ENCODE measurements at regions not wholly inside any gene's neighbourhood (a gene's known extent, or its start where the extent isn't known, plus 50 kb on each side); places are given as distances from the start of the nearest gene placed in this dataset.
"Not testable (repeated sequence)": the region's sequence is repeated elsewhere in the genome, so short reads cannot be mapped to it uniquely, and the experiment has no call there.

DNA sequence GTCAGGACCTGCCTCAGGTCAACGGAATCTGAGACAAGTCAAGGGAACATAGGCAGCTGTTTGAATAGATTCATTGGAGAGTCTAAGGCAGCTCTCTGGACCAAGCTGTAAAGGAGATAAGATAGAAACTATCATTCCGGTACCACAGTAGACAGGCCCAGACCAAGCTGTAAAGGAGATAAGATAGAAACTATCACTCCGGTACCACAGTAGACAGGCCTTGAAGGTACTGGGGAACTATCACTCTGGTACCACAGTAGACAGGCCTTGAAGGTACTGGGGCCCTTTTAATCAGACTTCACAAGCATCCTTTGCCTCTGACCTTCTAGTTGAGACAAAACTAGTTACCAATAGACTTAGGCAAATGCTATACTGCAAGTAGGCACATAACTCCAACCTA lies 346.1 kb downstream of the DCDC2C start:
- no peak for DNase-seq

DNA sequence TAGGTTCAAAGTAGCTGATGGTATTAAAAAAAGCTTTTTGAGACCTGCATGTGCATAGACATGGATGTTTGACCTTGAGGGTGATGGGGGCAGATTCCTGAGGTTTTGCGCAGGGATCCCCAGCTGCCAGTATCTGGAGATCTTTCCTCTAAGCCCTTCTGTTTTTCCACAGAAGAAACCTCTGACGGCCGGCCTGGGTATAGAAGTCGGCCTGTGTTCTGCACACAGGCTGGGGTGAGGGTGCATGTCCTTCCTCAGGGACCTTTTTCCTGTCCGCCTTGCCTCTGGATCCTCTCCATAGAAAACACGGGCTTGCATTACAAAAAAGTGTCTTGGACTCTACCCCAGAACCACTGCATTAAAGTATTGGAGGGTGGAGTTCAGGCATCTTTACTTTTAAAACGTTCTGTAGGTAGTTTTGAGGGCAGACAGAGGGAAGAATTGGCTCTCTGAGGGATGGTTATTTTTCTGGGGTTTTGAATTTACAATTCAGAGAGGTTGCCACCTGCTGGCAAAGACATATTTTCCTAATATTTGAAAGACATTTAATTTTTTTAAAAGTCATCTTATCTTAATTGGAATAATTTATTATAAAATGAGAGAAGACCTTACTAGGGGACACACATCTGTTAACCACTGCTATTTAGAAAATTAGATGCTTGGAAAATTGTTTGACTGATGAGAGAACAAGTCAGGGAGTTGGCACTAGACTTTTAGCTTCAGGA lies 350.6 kb downstream of the DCDC2C start:
- peak; percentile 11 to 34 for DNase-seq

DNA sequence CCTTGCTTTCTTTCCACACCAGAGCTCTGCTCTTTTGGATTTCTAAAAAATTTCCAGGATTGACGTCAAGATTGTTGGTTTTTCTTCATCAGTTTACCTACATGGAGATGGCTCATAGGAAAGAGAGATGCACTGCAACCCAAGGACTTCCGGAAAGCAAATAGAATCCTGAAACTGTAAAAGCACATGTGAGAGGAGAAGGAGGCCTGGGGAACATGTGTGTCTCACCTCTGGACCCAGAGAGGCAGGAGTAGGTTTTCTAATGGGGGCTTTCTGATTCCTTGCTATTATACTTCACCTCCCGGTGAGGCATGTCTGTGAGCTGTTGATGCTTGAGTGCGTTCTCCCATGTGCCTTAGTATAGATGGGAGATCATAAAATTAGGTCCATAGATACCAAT lies 362.8 kb downstream of the DCDC2C start:
- DNase-seq: no peak

DNA sequence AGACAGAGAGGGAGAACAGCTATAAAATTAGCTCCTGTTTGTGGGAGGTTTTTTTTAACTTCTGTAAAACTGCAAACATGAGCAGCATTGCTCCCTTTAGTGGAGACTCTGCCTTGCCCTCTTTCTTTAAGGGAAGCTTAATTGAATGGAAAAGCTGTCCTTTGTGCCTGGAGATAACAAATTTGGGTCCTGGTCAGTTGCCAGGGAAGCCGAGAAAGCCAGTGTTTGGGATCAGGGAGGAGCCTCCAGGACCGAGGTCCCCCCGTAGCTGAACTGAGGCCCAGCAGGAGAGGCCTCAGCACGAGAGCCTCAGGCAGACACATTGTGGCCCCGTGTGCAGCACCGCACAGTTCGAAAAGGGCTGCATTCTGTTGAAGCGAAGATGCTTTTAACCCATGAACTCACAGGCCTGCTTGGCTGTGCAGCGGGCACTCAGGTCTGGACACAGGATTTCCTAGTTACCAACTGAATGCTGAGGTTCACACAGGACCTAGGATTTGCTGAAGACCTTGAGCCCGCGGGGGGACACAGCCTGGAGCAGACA lies 369.7 kb downstream of the DCDC2C start:
- no peak for DNase-seq

DNA sequence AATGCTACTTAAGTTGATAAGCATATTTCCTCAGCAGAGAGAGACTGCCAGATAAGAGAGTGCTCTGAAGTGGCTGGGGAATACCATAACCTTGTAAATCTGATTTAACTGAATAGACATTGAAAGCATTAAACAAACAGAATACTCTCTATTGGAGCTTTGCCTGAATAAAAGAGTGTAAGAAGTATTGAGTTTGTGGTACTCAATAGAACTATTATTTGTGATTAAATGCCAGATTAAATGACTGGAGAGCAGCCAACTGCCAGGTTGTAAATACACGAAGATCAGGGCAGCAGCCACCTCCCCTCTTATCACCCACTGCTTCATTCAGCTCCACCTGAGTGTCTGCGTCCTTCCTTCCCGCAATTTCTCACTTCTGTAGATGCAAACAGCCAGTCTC lies 373.6 kb downstream of the DCDC2C start:
- no peak for DNase-seq

DNA sequence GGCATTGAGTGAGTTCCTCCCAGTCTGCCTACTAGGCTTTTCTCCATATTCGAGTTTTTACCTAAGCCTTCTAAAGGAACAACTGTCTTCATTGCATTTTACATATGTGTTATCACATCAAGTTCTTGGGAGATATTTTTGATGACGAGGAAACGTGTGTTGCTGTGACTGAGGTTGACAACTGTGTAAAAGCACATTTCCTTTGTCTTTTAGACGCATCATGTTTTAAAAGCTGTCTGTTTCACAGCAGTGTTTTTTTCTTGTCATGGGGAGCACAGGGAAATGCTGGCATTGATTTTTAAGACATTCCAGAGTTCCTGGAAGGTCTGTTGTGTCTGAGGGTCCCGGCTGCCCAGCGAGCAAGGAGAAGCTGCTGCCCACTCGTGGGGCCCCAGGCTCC lies 381.8 kb downstream of the DCDC2C start:
- no peak for DNase-seq

DNA sequence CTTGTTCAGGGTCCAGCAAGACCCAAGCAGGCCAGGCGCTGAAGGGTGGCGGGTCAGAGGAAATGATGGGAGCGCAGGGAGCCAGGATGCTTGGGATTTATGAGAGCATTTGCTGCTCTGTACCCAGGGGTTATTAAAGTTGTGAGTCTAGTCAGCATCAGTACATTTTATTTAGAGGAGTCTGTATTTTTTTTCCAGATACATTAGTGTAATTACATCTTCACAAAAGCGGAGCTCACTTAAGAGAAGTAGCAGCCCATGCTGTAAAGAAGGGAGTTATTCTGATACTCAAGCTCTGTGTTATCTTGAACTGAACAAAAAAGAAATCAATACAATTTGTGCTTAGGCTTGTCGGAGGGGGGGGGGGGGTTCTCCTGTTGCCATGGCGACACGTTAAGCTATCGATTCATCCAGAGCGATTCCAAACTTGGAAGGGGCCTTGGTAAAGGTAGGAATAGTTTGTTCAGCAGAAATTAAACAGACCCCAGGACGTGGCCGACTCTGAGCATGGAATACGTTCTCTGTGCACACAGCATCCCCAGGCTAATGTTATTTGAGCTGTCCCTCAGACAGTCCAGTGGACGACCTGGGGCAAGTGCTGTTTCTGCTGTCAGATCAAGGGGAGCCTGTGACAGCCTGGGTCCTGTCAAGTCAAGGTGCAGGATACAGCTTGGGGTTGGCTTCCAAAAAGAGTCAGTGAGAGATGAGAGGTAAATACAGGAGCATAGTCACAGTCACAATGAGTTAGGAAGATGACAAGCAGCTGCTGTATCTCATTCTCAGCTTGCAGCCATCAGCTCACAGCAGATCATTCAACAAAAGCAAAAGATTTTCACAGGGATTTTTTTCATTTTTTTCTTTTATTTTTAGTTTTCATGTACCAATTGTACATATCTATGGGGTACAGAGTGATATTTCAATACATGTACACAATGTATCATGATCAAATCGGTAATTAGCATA lies 387.6 kb downstream of the DCDC2C start:
- no peak for DNase-seq

DNA sequence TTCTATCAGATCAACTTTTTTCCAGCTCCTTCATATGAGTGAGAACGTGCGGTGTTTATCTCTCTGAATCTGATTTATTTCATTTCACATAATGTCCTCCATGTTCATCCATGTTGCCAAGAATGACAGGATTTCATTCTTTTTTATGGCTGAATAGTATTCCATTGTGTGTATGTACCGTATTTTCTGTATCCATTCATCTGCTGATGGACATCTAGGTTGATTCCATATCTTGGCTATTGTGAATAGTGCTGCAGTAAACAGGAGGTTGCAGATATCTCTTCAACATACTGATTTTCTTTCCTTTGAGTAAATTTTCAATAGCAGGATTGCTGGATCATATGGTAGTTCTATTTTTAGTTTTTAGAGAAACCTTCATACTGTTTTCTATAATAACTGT lies 388.5 kb downstream of the DCDC2C start:
- DNase-seq: no peak

DNA sequence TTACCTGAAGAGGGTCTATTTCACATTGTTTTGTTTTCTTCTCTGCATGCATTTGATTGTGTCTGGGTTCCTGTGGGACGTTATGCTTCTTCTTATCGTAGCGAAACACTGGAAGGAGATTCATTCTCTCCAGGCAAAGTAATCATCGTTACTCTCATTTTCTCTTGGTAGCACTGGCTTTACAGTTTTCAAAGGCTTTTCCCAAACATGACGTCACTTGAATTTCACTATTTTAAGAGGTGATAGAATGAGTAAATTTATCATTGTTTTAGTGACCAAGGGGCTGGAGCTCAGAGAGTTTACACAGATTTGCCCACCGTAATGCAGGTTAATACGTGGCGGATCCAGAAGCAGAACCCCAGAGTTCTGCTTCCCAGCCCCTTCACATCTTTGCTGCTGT lies 391.4 kb downstream of the DCDC2C start:
- DNase-seq: no peak

DNA sequence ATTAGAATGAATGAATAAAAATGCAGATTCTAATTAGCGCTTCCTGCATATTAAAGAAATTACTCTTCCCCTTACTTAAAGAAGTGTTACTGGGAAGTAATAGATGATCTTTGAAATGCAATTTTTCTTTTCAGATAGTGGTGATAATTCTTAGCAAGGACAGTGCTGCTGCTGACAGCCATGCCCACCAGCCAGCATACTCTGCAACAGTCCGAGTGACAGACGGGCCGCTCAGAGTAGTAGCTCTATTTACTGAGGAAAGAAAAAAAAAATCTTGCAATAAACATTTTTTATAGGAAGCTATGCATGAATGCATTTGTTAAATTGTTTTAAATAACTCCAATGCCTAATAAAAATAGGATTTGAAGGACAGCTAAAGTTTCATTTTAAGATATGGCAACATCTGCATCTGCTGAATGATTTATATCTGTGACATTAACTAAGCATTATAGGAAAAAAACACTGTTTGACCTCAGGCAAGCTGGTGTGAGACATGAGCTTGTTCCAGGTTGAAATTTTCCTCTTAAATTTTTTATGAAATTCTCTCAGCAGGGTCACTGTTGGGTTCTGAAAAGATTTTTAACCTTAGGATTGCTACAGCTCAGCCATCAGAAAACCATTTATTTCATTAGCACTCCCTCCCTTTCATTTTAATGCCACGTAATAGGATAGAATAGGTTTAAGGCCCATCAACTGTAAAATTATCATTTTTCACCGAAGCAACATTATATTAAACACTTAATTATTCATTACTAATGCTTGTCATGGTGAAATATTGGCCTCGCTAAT lies 393.8 kb downstream of the DCDC2C start:
- no peak for DNase-seq

DNA sequence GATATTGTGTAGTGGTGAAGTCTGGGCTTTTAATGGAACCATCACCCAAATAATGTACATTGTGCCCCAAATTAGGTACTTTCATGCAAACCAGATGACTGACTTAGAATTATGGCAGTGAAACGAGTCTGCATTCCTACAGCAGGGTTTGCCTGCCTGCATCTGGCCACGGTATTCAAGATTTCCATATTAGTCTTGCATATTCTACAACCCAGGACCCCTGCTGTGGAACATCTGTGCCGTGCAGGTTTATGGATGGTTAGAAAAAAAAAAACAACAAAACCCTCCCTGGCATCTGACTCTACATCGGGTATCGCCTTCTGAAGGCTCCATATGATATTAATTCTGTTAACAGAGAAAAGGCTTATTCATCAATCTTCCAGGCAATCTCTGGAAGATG lies 394.8 kb downstream of the DCDC2C start:
- no peak for DNase-seq

DNA sequence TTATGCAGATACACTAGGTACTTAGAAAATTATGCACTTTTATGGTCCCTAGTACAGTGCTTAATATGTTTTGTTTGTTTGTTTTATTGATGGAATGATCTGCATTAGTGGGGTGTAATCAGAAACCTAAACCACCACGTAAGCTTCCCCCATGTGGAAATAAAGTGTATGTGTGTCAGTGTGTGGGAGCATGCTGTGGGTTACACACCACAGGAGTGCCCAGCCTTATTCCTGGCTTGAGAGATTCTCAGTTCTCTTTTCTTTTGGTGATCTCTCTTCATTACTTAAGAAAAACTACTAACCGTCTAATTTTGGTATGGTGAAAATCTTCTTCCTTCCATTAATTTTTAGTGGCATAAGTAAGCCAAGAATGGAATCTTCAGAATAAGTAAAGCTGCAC lies 398.6 kb downstream of the DCDC2C start:
- no peak for DNase-seq

DNA sequence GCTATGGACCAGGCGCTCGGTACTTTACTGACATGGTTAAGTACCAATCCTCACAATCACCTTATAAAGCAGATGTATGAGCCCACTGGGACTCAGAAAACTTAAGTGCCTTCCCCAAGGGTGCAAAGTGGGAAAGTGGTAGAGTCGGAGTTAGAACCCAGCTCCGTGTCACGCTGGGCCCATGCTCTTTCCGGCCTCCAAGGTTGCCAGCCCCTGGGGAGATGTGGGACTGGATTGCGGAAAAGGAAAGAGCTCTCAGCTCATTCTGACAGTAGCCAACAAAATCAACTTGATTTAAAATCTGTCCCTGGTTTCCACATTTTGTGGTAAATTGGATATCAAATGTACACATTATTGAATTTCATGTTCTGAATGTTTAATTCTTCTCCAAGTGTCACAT lies 403.8 kb downstream of the DCDC2C start:
- DNase-seq: no peak

DNA sequence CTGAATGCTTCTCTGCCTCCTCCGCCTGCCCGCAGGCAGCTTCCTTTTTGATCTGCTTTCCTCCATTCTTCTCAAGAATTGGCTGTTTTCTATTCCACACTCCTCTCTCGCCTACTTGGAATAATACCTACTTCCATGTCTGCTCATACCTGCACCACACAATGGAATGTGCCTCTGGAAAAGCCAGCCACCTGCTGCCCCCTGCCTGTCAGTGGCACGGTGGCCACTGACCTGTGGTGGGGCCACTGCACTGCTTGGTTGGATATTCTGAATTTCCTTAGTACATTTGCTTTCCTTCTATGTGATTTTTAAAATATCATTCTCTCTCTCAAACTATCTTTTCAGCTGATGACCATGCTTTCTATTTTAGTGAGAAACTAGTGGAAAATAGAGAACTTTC lies 406.9 kb downstream of the DCDC2C start:
- DNase-seq: no peak

DNA sequence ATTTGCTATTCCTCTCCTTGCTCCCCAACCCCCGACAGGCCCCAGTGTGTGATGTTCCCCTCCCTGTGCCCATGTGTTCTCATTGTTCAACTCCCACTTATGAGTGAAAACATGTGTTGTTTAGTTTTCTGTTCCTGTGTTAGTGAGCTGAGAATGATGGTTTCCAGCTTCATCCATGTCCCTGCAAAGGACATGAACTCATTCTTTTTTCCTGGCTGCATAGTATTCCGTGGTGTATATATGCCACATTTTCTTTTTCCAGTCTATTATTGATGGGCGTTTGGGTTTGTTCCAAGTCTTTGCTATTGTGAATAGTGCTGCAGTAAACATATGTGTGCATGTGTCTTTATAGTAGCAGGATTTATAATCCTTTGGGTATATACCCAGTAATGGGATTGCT lies 412.1 kb downstream of the DCDC2C start:
- not testable (repeated sequence) for DNase-seq

DNA sequence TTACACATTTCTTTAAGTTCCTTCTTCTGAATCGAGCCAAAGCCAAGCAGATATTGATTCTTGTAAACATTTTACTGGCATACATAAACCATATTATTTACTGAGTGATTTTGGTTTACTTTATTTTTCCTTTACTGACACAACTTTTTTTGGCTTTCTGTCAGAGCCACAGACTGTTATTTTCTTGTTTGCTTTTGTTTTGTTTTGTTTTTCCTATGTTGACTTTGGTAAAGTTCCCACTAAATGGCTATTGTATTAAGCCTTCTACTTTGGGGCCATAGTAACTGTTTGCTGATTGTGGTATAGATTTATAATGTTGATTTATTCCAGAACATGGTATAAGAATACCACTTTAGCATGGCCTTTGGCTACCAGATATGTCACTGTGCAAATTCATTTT lies 419.4 kb downstream of the DCDC2C start:
- DNase-seq: no peak

DNA sequence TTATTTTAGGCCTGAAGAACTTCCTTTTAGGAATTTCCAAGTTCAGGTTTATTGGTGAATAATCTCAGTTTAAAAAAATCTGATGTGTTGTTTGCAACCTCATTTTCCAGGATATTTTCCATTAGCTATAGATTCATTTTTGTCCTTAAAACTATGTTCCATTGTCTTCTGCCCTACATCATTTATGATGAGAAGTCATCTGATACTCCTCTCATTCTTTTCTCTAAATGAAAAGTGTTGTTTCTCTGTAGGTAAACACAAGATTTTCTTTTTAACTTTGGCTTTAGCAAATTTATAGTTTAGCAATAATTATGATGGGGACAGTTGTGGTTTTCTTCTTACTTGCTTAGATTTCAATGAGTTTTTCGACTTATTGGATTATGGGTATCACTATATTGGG lies 427.3 kb downstream of the DCDC2C start:
- no peak for DNase-seq

DNA sequence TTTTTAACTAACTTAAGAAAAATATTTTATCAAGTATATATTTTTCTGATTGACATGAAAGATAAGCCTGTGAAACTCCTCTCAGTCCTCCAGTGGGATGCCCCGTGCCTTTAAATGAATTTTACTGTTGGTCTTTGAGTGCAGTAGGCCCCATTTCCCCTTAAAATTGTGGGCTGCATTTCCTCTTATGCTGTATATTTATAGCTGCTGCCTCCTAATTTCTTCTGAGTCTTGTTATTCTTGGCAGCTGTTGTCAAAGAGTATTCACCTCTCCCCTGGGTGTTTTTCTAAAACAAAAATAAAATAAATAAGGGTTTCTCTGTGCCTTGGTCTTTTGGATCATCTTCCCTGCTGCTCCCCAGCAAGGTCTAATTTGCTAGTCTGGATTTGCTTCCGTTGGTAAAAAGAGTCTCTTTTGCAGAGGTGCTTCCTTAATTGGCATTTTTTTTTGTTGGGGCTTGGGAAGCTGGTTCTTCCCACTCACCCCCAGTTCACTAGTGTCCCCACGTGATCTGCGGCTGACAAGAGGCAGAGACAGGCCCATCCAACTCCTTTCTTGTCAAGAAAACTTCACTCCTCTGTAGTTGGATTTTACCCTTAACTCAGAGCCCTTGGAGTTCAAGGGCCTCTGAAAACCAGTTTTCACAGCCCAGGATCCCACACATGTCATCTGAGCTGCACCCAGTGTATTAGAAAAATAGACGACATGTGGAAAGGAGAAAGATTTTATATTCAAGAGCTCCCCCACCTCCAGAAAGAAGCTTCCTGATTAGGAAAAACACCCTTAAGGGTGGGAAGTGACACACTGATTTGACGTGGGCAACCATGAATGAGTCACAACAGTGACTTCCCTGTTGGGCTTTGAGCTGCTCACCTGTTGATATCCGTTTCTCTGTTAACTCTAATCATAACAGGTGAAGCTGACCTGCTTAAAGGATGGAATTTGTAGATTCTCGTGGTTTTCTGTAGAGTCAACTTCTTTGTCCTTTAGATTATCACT lies 431.5 kb downstream of the DCDC2C start:
- DNase-seq: no peak

DNA sequence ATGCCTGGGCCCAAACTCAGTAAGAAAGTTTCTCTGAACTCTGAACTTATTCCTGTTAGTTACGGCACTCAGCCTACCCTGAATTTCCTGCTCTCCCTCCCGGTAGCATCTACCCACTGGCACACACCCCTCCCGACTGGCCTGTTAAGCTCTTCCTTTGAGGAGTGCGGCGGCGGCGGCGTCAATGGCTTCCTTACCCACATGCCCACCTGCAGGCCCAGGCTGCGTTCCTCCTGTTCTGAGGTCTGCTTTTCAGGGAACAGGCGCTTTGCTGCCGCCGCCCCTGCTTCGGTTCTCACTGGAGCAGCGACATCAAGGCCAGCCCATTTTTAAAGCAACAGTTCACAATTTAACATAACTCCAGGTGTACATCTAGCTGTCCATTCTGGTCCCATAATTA lies 432.4 kb downstream of the DCDC2C start:
- DNase-seq: no peak

DNA sequence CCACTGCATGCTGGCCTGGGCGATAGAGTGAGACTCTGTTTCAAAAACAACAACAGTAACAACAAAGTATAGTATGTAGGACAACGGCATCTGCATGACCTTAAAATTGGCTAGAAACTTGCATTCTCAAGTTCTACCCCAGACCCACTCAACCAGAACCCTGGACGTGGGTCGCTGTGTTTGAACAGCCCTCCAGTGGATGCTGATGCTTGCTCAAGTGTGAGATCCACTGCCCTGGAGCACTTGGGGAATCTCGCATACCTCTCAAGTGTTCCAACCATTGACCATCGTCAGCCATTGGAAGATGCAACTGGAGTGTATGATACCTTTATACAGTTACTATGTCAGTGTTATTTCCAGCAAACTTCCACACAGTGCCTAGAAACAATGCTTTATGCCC lies 435.9 kb downstream of the DCDC2C start:
- DNase-seq: no peak

DNA sequence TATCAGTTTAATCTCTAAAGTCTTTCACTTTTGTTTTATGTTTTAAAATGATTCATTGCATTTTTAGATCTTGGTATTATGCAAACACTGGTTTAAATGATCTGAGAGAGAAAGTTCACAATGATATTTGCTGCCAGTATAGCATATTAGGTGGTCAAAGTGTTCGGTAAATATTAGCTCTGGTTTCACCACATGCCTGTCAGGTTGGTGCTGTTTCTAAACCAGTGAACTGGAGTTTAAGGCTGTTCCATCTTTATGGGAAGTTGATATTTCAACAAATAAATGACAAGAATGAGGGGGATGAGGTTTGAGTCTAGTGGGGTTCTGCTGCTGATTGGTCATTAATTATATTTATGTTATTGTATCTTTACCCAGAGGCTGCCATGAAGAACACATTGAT lies 436.4 kb downstream of the DCDC2C start:
- DNase-seq: peak in 1 of 2 experiments; percentile 27

Measured in SHP77 (cell line).